ENCODE measurements at regions not wholly inside any gene's neighbourhood (a gene's known extent, or its start where the extent isn't known, plus 50 kb on each side); places are given as distances from the start of the nearest gene placed in this dataset.

GRCh38 chr13:111521030-111521429 lies 200.6 kb downstream of the TEX29 start:
- TF ChIP-seq CTCF (IDR thresholded peaks at IDR 0.05) (no peak), EZH2 (IDR thresholded peaks at IDR 0.05) (no peak), EZH2phosphoT487 (IDR thresholded peaks at IDR 0.05) (no peak)
